ENCODE measurements at regions not wholly inside any gene's neighbourhood (a gene's known extent, or its start where the extent isn't known, plus 50 kb on each side); places are given as distances from the start of the nearest gene placed in this dataset.

- no peak for TF ChIP-seq CTCF (IDR thresholded peaks at IDR 0.05; ENCODE audit: low read depth, low read length)
- no peak for TF ChIP-seq EZH2phosphoT487 (IDR thresholded peaks at IDR 0.05; ENCODE audit: low read depth)
- no peaks in the 10 kb centered on the region for H3K9me3 ChIP-seq (ENCODE audit: insufficient read depth, low read length)
- H2AFZ ChIP-seq (ENCODE audit: low read depth, low read length): no peak overlapping the region
- no peak overlapping the region for H3K27ac ChIP-seq (ENCODE audit: low read length)
- no peak overlapping the region for H3K9ac ChIP-seq (ENCODE audit: low read length)
- no peaks in the 10 kb centered on the region for H4K20me1 ChIP-seq (ENCODE audit: insufficient read depth, low read length)
- H3K4me1 ChIP-seq (ENCODE audit: low read length): no peaks in the 10 kb centered on the region
- H3K4me2 ChIP-seq (ENCODE audit: low read length): no peak overlapping the region
- H3K36me3 ChIP-seq (replicated peaks; ENCODE audit: low read depth, low read length): no peaks in the 10 kb centered on the region
- no peaks in the 10 kb centered on the region for H3K79me2 ChIP-seq (ENCODE audit: low read length)
- H3K27me3 ChIP-seq (ENCODE audit: low read depth, low read length): peaks cover 3% of the 10 kb centered on the region; the same call in 1 of the 2 replicates
- no peak overlapping the region for H3K4me3 ChIP-seq (ENCODE audit: low read length)
Measured at GRCh38 chr1:147434921-147435320, 106.4 kb upstream of the BCL9 start.

GRCh38 chr1:147444381-147444780, 96.9 kb upstream of the BCL9 start:
- TF ChIP-seq EZH2phosphoT487 (IDR thresholded peaks at IDR 0.05; ENCODE audit: low read depth): no peak
- TF ChIP-seq CTCF (IDR thresholded peaks at IDR 0.05; ENCODE audit: low read depth, low read length): no peak
- Histone ChIP-seq H3K9me3 (ENCODE audit: insufficient read depth, low read length) (0 out of 2 replicates have a peak, but pooled peaks cover 3% of the 10 kb centered on the region), H3K4me3 (ENCODE audit: low read length) (no peak overlapping the region), H3K4me2 (ENCODE audit: low read length) (no peak overlapping the region), H2AFZ (ENCODE audit: low read depth, low read length) (no peak overlapping the region), H3K4me1 (ENCODE audit: low read length) (no peaks in the 10 kb centered on the region), H3K27ac (ENCODE audit: low read length) (no peak overlapping the region), H4K20me1 (ENCODE audit: insufficient read depth, low read length) (no peaks in the 10 kb centered on the region), H3K79me2 (ENCODE audit: low read length) (no peaks in the 10 kb centered on the region), H3K36me3 (replicated peaks; ENCODE audit: low read depth, low read length) (no peaks in the 10 kb centered on the region), H3K27me3 (ENCODE audit: low read depth, low read length) (no peaks in the 10 kb centered on the region), H3K9ac (ENCODE audit: low read length) (no peak overlapping the region)

GRCh38 chr1:147451628-147452027, 89.7 kb upstream of the BCL9 start:
- Histone ChIP-seq H3K9ac (ENCODE audit: low read length) (no peak overlapping the region), H3K27me3 (ENCODE audit: low read depth, low read length) (no peaks in the 10 kb centered on the region), H3K4me2 (ENCODE audit: low read length) (no peak overlapping the region), H3K79me2 (ENCODE audit: low read length) (no peaks in the 10 kb centered on the region), H3K4me1 (ENCODE audit: low read length) (no peaks in the 10 kb centered on the region), H3K4me3 (ENCODE audit: low read length) (no peak overlapping the region), H3K27ac (ENCODE audit: low read length) (no peak overlapping the region), H3K36me3 (replicated peaks; ENCODE audit: low read depth, low read length) (no peaks in the 10 kb centered on the region), H2AFZ (ENCODE audit: low read depth, low read length) (no peak overlapping the region), H3K9me3 (ENCODE audit: insufficient read depth, low read length) (no peaks in the 10 kb centered on the region), H4K20me1 (ENCODE audit: insufficient read depth, low read length) (no peaks in the 10 kb centered on the region)
- TF ChIP-seq CTCF (IDR thresholded peaks at IDR 0.05; ENCODE audit: low read depth, low read length): no peak
- TF ChIP-seq EZH2phosphoT487 (IDR thresholded peaks at IDR 0.05; ENCODE audit: low read depth): no peak

GRCh38 chr1:147452809-147453208, 88.5 kb upstream of the BCL9 start:
- H3K9ac ChIP-seq (ENCODE audit: low read length): no peak overlapping the region
- H3K36me3 ChIP-seq (replicated peaks; ENCODE audit: low read depth, low read length): no peaks in the 10 kb centered on the region
- H2AFZ ChIP-seq (ENCODE audit: low read depth, low read length): no peak overlapping the region
- H3K9me3 ChIP-seq (ENCODE audit: insufficient read depth, low read length): no peaks in the 10 kb centered on the region
- no peaks in the 10 kb centered on the region for H3K4me1 ChIP-seq (ENCODE audit: low read length)
- no peak overlapping the region for H3K4me2 ChIP-seq (ENCODE audit: low read length)
- no peaks in the 10 kb centered on the region for H3K79me2 ChIP-seq (ENCODE audit: low read length)
- H3K4me3 ChIP-seq (ENCODE audit: low read length): no peak overlapping the region
- H3K27me3 ChIP-seq (ENCODE audit: low read depth, low read length): no peaks in the 10 kb centered on the region
- H3K27ac ChIP-seq (ENCODE audit: low read length): no peak overlapping the region
- no peaks in the 10 kb centered on the region for H4K20me1 ChIP-seq (ENCODE audit: insufficient read depth, low read length)
- TF ChIP-seq CTCF (IDR thresholded peaks at IDR 0.05; ENCODE audit: low read depth, low read length): no peak
- TF ChIP-seq EZH2phosphoT487 (IDR thresholded peaks at IDR 0.05; ENCODE audit: low read depth): no peak
